Thyroid gland (tissue), 4 donors: ENCODE measurements at regions not wholly inside any gene's neighbourhood (a gene's known extent, or its start where the extent isn't known, plus 50 kb on each side); places are given as distances from the start of the nearest gene placed in this dataset.

Source experiments
- CTCF ChIP-seq, 6 experiments: fragments of 200-600 bp in 3 of 6; fragments of 450-650 bp in 3 of 6; sonication (generic) in 3 of 6; IDR thresholded peaks; one replicate each; pipeline ENCODE4 v1.5.1; 2016 to 2019; ENCODE audit warnings: antibody characterized with exemption in 6 of 6, mild to moderate bottlenecking in 2 of 6, inconsistent platforms in 1 of 6, moderate library complexity in 1 of 6
- POLR2A ChIP-seq, 2 donors: fragments of 450-650 bp; IDR thresholded peaks; one replicate each; pipeline ENCODE4 v1.6.1; 2017; ENCODE audit warnings: antibody characterized with exemption in 2 of 2, mild to moderate bottlenecking in 2 of 2, moderate library complexity in 1 of 2

DNA sequence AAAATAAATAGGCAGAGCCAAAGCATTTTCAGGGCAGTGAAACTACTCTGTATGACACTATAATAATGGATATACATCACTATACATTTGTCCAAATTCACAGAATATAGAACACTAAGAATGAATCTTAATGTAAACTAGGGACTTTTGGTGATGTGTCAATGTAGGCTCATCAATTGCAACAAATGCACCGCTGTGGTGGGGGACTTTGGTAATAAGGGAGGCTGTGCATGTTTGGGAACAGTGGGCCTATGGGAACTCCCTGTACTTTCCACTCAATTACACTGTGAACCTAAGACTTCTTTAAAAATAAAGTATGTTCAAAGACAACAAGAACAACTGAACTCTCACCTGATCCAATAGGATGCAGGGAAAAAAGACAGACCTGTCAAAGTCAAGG, 220.7 kb downstream of the CMPK2 start:
- TF ChIP-seq CTCF (IDR thresholded peaks at IDR 0.05) (no peak), POLR2A (IDR thresholded peaks at IDR 0.05) (no peak)
